Temporal lobe (tissue), 1 donor: ENCODE measurements at regions not wholly inside any gene's neighbourhood (a gene's known extent, or its start where the extent isn't known, plus 50 kb on each side); places are given as distances from the start of the nearest gene placed in this dataset. TPM values are rescaled to one million over a fixed set of nuclear protein-coding genes. Genes with fewer than 3 reads are reported as not detected.

Experiments used
- small RNA-seq: library from RNA; depleted of rRNA; stranded (forward); fragments of <200 nt; gene quantifications from one replicate; pipeline ENCODE3, GENCODE V24; 2014; ENCODE audit warnings: low replicate concordance

Small RNA genes in the stretch of these regions (small RNA-seq; reads per million reads assigned to genes)
- not detected for gene AL136313.1
